HG03196 (cell line): ENCODE measurements at regions not wholly inside any gene's neighbourhood (a gene's known extent, or its start where the extent isn't known, plus 50 kb on each side); places are given as distances from the start of the nearest gene placed in this dataset.
A peak's percentile ranks its signal among the peaks of the same experiment; 100 is the strongest.

Experiments used
- ATAC-seq: cut with Tn5 transposase; IDR thresholded peaks from one replicate; pipeline ENCODE4 v1.9.1; 2021; ENCODE audit not compliant: unreplicated experiment

DNA sequence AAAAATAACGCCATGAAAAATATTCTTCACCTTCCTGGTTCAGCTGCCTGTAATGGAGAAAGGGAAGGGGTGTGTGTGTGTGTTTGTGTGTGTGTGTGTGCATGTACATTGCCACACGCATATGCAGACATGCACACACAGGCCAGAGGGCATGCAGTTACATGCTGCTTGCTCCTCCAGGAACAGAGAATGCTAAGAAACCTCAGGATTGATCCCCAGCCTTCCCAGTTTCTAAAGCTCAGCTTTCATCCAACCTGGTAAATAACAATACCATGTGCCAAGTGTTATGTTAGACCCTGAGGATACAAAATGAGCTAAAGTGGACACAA is 241.7 kb downstream of the SPTSSA start:
- no peak for ATAC-seq

DNA sequence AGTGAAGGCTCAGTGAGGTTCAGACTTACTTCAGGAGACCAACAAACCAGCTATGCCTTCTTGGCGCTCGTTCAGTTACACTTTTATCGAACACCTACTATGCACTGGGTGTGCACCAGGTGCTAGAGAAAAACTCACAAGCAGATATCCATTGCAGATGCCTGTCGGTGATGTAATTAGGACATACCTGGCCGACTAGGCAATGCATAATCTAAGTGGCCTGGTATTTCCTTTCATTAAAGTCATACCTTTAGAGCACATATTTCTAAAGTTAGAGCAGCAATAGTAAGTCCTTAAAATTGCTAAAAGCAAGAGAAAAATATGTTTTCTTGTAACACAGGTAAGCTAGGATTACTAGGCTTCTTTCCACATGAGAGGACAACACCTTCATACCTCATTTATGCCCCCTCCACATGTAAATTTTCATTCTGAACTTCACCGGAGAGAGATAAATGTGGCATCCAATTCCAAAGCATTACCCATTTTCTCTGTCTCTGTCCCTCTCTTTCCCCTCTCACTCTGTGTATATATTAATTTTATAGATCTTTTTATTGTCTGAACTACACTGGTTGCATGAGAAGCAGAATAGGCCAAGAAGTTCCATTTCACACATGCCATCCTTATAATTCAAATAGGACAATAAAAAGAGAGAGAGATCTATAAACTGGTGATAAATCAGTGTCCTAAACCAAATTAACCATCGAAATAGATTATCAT is 242.2 kb downstream of the SPTSSA start:
- no peak for ATAC-seq

- ATAC-seq: no peak
Observed at GRCh38 chr14:34218881-34219280, 243.2 kb downstream of the SPTSSA start.

GRCh38 chr14:34214961-34215360 is 247.1 kb downstream of the SPTSSA start:
- ATAC-seq: no peak

- ATAC-seq: no peak
Observed at GRCh38 chr14:34213332-34213731, 248.7 kb downstream of the SPTSSA start.

- no peak for ATAC-seq
Observed at GRCh38 chr14:34212172-34212929, 249.7 kb downstream of the SPTSSA start.

GRCh38 chr14:34211732-34212131 is 250.3 kb downstream of the SPTSSA start:
- ATAC-seq: peak; percentile 90

DNA sequence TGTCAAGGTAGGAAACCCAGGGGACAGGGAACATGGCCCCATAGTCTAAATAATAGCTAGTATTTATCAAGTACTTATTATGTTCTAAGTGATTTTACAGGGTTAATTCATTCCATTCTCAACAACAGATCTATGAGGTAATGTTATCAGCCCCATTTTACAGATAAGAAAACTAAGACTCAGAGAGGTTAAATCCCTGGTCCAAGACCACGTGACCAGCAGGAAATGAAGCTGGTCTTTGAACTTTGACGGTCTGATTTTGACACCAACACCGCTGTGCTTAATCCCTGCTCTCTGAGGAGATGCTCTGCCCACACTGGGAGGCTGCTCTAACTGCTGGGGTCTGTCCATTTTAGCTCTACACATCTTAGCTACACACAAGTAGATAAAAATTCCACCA is 253.5 kb downstream of the SPTSSA start:
- ATAC-seq: no peak

- ATAC-seq: no peak
Observed at GRCh38 chr14:34205799-34206198, 254.9 kb upstream of the EGLN3 start.

DNA sequence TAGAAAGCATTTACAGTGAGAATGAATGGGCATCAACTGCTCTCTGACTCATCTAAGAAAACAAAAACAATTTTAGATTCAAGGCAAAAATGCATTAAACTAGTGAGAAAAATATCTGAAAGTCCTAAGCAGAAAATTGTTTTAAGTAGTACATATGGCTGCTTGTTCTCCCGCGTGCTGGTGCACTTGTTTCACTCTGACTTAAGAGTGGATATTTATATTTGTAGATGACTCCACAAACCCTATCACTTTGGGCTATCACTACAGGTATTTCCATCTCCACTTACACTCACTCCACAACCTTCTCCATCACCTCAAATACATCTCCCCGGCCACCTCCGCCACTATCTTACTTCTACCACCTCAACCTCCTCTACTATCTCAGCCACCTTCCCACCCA is 253.9 kb upstream of the EGLN3 start:
- no peak for ATAC-seq

DNA sequence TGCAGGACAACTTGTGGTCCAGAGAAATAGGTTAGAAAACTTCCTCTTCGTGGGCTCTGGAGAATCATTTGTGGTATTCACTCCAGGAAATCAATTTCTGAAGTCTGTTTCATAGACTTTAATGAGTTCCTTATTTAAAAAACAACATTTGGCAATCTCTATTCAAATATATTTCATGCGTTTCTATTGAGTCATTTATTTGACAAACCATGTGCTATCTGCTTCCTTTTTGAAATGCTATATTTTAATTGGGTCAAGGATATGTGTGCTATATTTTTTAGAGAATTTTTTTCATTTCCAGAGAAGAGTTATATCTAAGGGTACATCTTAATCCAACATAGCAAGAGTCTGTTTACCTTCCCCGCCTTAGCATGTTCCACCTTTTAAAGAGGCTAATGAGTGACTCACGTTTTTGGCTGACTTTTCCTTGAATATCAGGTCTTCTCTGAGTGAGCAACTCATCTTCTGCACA is 252.4 kb upstream of the EGLN3 start:
- ATAC-seq: no peak

- ATAC-seq: no peak
Observed at GRCh38 chr14:34201909-34202637, 251.2 kb upstream of the EGLN3 start.

- ATAC-seq: no peak
Observed at GRCh38 chr14:34199585-34199984, 248.7 kb upstream of the EGLN3 start.

- ATAC-seq: no peak
Observed at GRCh38 chr14:34198096-34198495, 247.2 kb upstream of the EGLN3 start.

GRCh38 chr14:34195964-34196363 is 245.1 kb upstream of the EGLN3 start:
- no peak for ATAC-seq

DNA sequence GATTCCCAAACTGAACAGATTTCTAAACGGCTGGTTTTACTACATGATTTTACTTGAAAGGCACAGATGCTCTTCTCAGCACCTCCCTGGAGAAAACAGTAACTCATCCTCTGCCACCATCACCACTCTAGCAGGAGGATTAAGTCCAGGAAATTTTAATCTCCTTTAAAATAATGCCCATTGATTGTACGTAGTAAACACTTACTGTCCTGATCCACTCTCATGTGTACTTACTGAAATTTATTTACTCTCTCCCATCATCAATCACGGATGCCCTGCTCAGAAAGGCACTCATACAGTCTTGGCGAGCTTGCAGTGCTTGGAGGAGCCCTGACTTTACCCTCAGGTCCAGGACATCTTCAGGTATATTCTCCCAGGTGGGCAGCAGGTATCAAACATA is 239.8 kb upstream of the EGLN3 start:
- no peak for ATAC-seq

DNA sequence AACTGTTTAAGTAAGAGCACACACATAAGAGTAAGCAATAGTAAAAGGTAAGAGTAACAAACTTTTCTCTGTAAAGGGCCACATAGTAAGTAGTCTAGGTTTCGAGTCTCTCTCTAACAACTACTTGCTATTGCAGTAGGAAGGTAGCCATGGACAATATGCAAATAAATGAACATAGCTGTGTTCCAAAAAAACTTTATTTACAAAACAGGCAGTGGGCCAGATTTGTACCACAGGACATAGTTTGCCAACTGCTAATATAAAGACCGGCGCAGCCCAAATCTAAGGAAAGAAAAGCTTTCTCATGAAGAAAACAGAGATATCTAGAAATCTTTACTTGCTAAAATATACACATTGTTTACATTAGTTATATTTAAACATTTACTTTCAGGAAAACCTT is 239.0 kb upstream of the EGLN3 start:
- ATAC-seq: no peak

- no peak for ATAC-seq
Observed at GRCh38 chr14:34187519-34188044, 236.7 kb upstream of the EGLN3 start.

DNA sequence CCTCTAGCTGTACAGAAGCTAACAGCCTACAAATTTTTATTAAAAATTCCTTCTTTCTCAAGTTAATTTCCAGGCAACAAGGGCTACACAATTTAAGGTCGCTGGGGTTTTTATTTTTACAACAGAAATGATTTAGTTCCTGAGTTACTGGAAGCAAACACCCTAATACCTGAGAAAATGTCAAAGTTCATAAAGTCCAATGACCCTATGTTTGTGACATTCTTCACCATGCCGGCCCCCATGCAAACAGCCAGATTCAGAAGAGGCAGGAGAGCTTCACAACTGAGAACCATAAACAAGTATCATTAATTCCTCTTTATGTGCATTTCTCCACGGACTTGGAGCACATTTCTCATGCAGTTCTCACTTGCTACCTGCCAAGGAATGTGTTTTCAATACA is 236.2 kb upstream of the EGLN3 start:
- no peak for ATAC-seq

DNA sequence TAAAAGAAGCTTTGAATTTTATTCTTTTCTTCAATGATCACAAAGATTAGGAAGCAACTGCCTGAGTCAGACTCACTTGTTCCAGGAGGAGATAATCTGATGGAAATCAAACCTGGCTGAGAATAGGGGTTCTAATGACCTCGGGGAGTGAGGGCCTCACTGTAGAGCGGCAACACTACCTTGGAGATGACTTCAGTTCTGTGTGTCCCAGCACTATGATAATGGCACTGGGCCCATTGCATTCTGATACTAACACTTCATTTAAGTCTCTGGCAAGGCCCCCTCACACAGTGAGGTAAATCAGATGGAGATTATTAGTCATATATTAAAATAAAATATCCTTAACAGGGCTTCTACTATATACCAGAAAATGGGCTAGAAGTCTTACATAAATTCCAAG is 233.3 kb upstream of the EGLN3 start:
- ATAC-seq: no peak

DNA sequence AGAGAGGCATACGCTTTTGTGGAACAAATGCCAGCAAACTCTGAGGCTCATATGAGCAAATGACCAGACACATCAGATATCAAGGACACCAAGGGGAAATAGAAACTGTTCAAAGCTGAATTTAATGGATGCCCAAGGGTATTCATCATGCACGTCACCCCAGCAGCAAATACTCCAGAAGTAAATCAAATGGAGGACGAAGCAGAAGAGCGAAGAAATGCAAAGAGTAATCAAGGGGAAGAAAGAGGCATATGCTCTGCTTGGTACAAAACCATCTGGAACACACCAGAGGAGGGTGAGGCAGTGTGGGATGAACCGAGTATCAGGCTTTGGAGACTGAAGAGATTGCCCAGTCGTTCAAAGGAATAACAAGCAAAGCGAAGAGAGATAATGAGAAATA is 232.6 kb upstream of the EGLN3 start:
- no peak for ATAC-seq

- ATAC-seq: no peak
Observed at GRCh38 chr14:34181338-34181737, 230.5 kb upstream of the EGLN3 start.
